GM21825 (cell line): ENCODE measurements at regions not wholly inside any gene's neighbourhood (a gene's known extent, or its start where the extent isn't known, plus 50 kb on each side); places are given as distances from the start of the nearest gene placed in this dataset.
"Not testable (repeated sequence)": the region's sequence is repeated elsewhere in the genome, so short reads cannot be mapped to it uniquely, and the experiment has no call there.

Experiments used
- ATAC-seq: cut with Tn5 transposase; IDR thresholded peaks from one replicate; pipeline ENCODE4 v1.9.1; 2021; ENCODE audit warnings: mild to moderate bottlenecking, moderate library complexity; ENCODE audit not compliant: unreplicated experiment

GRCh38 chr6:113068570-113068969 is 721.4 kb downstream of the RFPL4B start:
- ATAC-seq: no peak

GRCh38 chr6:113070681-113071080 is 723.6 kb downstream of the RFPL4B start:
- not testable (repeated sequence) for ATAC-seq

DNA sequence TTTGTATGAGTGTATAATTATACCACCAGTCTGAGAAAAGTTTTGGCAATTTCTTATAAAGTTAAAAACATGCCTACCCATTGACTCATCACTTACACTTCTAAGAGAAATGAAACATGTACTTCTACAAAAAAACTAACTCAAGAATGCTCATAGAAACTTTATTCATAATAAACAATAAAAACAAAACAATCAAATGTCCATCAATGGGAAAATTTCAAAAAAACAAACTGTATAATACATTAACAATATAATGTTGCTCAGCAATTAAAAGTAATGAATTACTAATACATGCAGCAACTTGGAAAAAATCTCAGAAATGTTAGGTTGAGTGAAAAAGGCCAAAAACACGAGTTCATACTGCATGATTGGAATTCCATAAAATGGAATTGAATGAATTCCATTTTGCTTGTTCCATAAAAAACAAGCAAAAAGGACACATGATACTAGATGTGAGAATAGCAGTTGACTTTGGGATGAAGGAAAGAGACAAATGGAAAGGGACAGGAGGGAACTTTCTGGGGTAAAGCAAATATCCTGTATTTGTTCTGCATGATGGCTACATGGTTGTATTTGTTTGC is 726.6 kb downstream of the RFPL4B start:
- no peak for ATAC-seq

DNA sequence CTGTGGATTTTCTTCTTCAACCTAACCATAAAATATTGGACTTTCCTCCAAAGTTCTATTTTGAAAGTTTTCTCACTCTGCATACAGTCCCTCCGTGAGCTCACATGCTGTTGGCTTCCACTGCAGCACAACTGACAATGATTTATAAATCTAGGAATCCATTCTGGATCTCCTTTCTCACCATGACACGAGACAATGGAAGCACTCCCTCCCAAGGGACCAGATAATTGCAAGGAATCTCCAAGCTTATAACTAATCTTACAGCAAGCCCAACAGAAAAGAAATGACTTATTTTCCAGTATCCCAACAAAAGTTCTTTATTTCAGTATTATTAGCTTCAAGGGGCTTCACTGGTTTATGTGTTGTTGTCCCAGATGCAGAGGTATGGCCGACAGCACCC is 729.0 kb downstream of the RFPL4B start:
- ATAC-seq: no peak

DNA sequence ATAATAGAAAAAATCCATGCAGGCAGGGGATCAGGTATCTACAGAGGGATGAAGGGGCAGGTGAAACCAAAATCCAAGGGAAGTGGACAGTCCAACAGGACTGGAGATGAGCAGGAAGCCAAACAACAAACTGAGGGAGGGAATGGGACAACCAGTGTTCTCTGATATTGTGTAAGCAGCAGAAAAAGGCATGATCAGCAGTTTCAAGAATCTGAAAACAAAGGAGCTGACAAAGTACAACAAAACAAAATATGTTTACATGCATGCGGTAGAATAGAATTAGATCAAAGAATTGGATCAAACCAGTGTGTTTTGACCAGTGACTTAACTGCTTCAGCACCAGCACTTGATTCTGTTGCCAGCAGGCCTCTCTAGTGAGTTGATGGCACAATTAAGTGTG is 729.7 kb downstream of the RFPL4B start:
- no peak for ATAC-seq

DNA sequence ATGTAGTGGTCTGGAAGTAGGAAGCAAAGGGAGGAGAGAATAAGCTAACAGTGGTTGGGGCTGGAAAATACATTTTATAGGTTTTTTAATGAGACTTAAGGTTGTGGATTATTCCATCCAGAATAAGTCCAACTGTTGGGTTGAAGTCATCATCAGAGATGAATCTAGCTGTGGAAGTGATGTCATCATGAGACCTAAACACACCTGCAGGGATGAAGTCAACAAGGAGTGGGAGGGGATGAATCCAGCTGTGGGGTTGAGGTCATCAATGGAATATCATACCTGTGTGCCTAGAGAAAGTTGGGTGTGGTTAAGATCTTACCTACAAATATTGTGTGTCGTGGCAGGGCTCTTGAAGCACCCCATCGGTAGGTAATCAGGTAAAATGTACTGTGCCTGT is 730.7 kb downstream of the RFPL4B start:
- ATAC-seq: no peak

DNA sequence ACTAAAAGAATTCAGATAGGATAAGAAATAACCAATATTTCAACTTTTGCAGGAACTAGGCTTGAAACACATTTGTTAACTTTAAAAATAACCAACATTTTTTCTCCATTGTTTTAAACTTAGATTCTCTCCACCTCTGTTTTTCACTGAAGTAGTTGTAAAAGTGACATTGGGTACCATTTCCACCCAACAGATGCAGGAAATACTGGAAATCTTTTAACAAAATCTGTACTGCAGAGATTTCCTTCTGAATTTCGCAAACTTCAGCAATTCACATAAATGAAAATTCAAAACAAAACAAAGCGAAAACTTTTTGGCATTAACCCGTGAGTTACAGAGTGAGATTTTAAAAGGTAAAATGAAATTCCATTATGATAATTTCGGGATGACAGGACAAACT is 731.7 kb downstream of the RFPL4B start:
- no peak for ATAC-seq

DNA sequence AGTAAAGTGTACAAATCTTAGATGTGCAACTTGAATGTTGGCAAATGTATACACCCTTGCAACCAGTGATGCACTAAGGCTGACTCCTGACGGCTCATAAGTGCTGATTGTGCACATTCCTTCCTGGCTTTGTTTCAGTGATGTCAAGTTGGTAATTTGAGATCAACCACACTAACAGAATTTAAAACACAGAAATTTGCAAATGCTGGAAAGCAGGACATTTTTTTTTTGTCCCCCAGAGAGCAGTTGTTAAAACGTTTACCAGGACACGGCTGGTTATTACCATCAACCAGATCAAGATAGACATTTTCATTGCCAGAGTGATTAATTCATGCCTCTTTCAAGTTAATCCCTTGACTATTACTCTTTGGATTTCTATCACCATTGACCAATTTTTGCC is 735.6 kb downstream of the RFPL4B start:
- no peak for ATAC-seq

DNA sequence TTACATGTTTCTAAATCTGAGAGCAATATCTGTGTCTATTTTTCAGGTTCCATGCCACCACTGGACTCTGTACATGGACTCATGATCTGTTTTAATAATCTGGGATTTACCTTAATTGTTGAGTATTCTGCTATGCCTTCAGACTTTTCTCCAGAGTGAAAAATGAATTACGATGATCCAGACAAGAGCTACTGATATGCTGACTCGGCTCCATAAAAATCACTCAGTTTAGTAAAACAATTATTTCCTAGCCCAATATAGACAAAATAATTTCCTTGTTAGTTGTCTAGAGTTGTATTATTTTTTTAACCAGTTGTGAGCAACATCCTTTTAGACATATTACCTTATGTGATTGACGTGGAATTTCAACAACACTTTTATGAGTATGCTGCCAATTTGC is 736.8 kb downstream of the RFPL4B start:
- ATAC-seq: no peak

DNA sequence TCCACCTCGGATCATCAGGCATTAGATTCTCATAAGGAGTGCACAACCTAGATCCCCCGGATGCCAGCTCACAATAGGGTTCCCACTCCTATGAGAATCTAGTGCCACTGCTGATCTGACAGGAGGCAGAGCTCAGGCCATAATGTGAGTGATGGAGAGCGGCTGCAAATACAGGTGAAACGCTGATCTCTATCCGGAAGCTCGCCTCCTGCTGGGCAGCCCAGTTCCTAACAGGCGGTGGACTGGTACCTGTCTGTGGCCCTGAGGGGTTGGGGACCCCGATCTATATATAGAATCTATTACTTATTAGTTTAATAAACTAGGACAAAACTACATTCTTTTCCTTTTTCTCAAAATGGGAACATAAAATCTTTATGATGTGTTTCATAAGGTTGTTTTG is 741.9 kb downstream of the RFPL4B start:
- ATAC-seq: no peak

- ATAC-seq: no peak
These were observed 745.7 kb downstream of the RFPL4B start for GRCh38 chr6:113092795-113093194.

GRCh38 chr6:113094779-113095178 is 747.6 kb downstream of the RFPL4B start:
- ATAC-seq: no peak

DNA sequence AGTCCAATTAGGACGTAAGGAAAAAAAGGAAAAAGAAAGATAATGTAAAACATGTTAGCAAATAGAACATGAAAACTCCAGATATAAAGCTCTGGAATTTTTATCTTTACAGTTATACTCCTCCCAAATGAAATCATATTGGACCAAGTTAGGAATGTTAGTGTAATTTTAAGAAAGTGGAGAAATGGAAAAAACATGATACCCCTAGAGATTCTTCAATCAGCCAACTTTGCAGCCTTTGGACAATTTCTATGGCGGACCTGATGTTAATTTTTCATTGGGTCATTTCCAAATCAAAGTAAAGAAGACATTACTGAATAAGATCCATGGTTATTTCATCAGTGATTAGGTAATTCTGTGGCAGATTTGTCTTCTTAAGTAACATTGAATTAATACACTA is 748.7 kb downstream of the RFPL4B start:
- ATAC-seq: no peak

GRCh38 chr6:113102761-113103160 is 754.4 kb upstream of the MARCKS start:
- no peak for ATAC-seq

DNA sequence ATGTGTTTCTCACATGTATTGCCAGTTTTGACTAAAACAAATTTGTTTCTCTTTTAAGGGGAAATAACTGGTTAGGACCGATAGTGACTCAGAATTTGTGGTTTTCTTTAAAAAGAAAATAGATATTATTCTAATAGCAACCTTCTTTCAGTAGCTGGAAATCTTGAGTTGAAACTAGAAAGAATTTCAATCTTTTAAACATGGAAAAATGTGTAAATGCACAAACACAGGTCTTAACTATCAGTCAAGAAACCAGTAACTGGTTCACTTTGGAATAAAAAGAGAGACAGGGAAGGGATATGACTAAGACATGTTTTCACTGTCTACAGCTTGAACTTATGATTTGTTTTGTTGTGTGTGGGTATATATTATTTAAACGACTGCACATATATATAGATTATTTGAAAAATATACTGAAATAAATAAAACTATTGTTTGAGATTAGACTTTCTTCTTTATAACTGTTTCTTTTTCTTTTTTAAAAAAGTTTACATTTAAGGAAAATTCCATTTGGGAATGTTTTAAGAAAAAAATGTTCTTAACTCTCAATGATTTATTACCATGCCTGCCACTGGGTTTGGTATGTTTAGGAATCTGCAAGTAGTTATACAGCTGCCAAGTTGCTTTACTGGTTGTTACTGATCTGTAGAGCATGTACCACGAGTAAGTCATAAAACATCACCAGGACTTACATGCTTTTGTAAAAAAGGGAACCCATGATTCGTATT is 753.3 kb upstream of the MARCKS start:
- no peak for ATAC-seq

DNA sequence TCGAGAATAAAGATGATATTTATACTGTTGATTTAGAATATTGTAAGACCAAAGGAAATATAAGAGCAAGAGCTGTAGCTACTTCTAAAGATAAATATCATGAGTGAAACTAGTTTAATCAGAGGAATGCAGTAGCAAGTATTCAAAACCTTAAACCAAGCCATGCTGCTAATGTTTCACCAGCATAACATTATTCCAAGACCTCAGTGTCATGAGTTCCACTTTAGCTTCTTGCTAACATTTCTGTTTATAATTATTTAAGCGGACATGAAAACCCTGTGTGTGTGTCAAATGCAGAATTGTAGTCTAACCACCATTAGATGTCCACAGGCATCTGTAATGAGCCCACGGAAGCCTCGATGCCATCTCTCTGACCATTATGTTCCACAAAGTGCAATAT is 752.6 kb upstream of the MARCKS start:
- ATAC-seq: no peak

- ATAC-seq: no peak
These were observed 752.2 kb upstream of the MARCKS start for GRCh38 chr6:113104951-113105350.

DNA sequence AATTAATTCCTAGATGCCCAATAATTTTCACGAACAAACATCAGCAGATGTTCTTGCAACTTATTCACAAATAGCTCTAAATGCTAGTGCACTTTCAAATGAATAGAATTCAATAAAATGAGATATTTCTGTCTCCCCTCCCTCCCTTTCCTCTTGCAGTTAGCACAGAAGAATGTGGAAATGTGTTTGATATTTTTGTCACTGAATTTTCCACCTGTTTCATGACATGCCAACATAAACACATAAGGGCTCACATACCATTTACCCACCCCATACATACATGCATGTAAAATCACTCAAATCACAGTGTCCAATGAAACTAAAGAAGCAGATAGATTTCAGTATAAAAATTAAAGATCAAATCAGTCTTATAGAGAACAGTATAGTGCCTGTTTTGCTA is 746.9 kb upstream of the MARCKS start:
- ATAC-seq: no peak

DNA sequence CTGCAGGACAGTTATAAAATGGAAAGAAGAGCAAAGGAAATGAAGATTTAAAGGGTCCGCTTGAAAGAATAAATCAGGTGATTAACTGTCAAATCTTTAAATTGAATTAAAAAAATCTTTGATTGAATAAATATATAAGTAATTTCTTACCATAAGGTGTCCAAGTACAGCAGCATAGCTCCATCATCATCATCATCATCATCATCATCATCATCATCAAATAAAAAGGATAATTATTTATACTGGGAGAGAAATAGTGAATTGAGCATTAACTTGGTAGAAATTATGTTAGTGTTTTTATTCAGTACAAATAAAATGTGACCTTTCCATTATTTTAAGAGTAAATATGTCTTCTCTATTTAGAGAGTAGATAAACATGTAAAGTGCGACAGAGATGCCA is 745.6 kb upstream of the MARCKS start:
- ATAC-seq: no peak

DNA sequence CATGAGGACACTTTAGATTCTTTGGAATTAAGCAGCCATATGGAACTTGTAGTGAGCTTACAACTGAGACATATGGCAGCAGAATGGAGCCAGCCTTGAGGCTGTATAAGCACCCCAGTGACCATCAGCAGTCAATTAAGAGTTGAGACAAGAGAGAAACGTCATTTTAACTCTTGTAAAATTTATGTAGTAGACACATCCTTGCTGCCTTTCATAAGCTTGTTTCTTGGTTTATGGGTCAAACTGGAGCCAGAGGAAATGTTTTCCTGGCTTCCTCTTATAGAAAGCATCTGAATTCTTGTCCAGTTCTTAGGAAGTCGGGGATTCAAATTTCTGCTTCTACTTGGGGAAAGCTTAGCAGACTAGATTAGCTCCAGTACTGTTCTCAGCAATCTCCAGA is 745.1 kb upstream of the MARCKS start:
- no peak for ATAC-seq

- no peak for ATAC-seq
These were observed 741.9 kb upstream of the MARCKS start for GRCh38 chr6:113115196-113115595.

- ATAC-seq: no peak
These were observed 736.9 kb upstream of the MARCKS start for GRCh38 chr6:113120224-113120581.
